ENCODE measurements at regions not wholly inside any gene's neighbourhood (a gene's known extent, or its start where the extent isn't known, plus 50 kb on each side); places are given as distances from the start of the nearest gene placed in this dataset.

GRCh38 chr4:177196615-177197014 lies 113.1 kb upstream of the NEIL3 start:
- Histone ChIP-seq H2AFZ (no peak overlapping the region), H3K27ac (no peak overlapping the region), H3K4me3 (ENCODE audit: low read depth, low read length) (no peak overlapping the region), H3K4me1 (no peaks in the 10 kb centered on the region), H3K4me2 (ENCODE audit: low read length) (no peak overlapping the region), H3K9ac (no peak overlapping the region), H3K9me3 (ENCODE audit: control insufficient read depth, low read length) (no peaks in the 10 kb centered on the region), H3K79me2 (no peaks in the 10 kb centered on the region), H3K36me3 (ENCODE audit: control insufficient read depth, insufficient read depth, low read length) (no peaks in the 10 kb centered on the region), H3K27me3 (ENCODE audit: control insufficient read depth, insufficient read depth, low read length) (no peaks in the 10 kb centered on the region)
- TF ChIP-seq CTCF (IDR thresholded peaks at IDR 0.05), result no peak

- no peak overlapping the region for H3K9ac ChIP-seq
- H3K27me3 ChIP-seq (ENCODE audit: control insufficient read depth, insufficient read depth, low read length), result no peaks in the 10 kb centered on the region
- no peaks in the 10 kb centered on the region for H3K4me1 ChIP-seq
- H3K36me3 ChIP-seq (ENCODE audit: control insufficient read depth, insufficient read depth, low read length), result no peaks in the 10 kb centered on the region
- H3K27ac ChIP-seq, result no peak overlapping the region
- H3K4me2 ChIP-seq (ENCODE audit: low read length), result no peak overlapping the region
- H3K79me2 ChIP-seq, result no peaks in the 10 kb centered on the region
- no peak for TF ChIP-seq CTCF (IDR thresholded peaks at IDR 0.05)
- no peaks in the 10 kb centered on the region for H3K9me3 ChIP-seq (ENCODE audit: control insufficient read depth, low read length)
- H2AFZ ChIP-seq, result no peak overlapping the region
- H3K4me3 ChIP-seq (ENCODE audit: low read depth, low read length), result no peak overlapping the region
Measured at GRCh38 chr4:177201614-177202013, 108.1 kb upstream of the NEIL3 start.

GRCh38 chr4:177204126-177204525 lies 105.5 kb upstream of the NEIL3 start:
- Histone ChIP-seq H3K9me3 (ENCODE audit: control insufficient read depth, low read length) (no peaks in the 10 kb centered on the region), H3K27ac (no peak overlapping the region), H3K9ac (no peak overlapping the region), H2AFZ (no peak overlapping the region), H3K4me3 (ENCODE audit: low read depth, low read length) (no peak overlapping the region), H3K79me2 (no peaks in the 10 kb centered on the region), H3K27me3 (ENCODE audit: control insufficient read depth, insufficient read depth, low read length) (no peaks in the 10 kb centered on the region), H3K4me1 (no peaks in the 10 kb centered on the region), H3K36me3 (ENCODE audit: control insufficient read depth, insufficient read depth, low read length) (no peaks in the 10 kb centered on the region), H3K4me2 (ENCODE audit: low read length) (no peak overlapping the region)
- no peak for TF ChIP-seq CTCF (IDR thresholded peaks at IDR 0.05)

- H3K4me3 ChIP-seq (ENCODE audit: low read depth, low read length), result no peak overlapping the region
- TF ChIP-seq CTCF (IDR thresholded peaks at IDR 0.05), result no peak
- H3K79me2 ChIP-seq, result no peaks in the 10 kb centered on the region
Measured at GRCh38 chr4:177214935-177215334, 94.7 kb upstream of the NEIL3 start.

GRCh38 chr4:177220376-177220775 lies 89.3 kb upstream of the NEIL3 start:
- Histone ChIP-seq H3K27me3 (ENCODE audit: control insufficient read depth, insufficient read depth, low read length) (no peaks in the 10 kb centered on the region), H2AFZ (no peak overlapping the region), H3K79me2 (no peaks in the 10 kb centered on the region), H3K9ac (no peak overlapping the region), H3K4me1 (no peaks in the 10 kb centered on the region), H3K4me2 (ENCODE audit: low read length) (no peak overlapping the region), H3K9me3 (ENCODE audit: control insufficient read depth, low read length) (no peaks in the 10 kb centered on the region), H3K36me3 (ENCODE audit: control insufficient read depth, insufficient read depth, low read length) (no peaks in the 10 kb centered on the region), H3K4me3 (ENCODE audit: low read depth, low read length) (no peak overlapping the region), H3K27ac (no peak overlapping the region)
- TF ChIP-seq CTCF (IDR thresholded peaks at IDR 0.05), result no peak

More at GRCh38 chr4:177214935-177215334, 94.7 kb upstream of the NEIL3 start:
- H3K4me2 ChIP-seq (ENCODE audit: low read length), result no peak overlapping the region
- no peaks in the 10 kb centered on the region for H3K36me3 ChIP-seq (ENCODE audit: control insufficient read depth, insufficient read depth, low read length)
- no peaks in the 10 kb centered on the region for H3K9me3 ChIP-seq (ENCODE audit: control insufficient read depth, low read length)
- H3K27ac ChIP-seq, result no peak overlapping the region
- no peak overlapping the region for H2AFZ ChIP-seq
- H3K4me1 ChIP-seq, result no peaks in the 10 kb centered on the region
- no peaks in the 10 kb centered on the region for H3K27me3 ChIP-seq (ENCODE audit: control insufficient read depth, insufficient read depth, low read length)
- no peak overlapping the region for H3K9ac ChIP-seq

All from parathyroid adenoma (tissue), 2 donors.